DMS79 treated with DMSO at 0.1 percent for 48 hours (cell line): ENCODE measurements at regions not wholly inside any gene's neighbourhood (a gene's known extent, or its start where the extent isn't known, plus 50 kb on each side); places are given as distances from the start of the nearest gene placed in this dataset.
"Not testable (repeated sequence)": the region's sequence is repeated elsewhere in the genome, so short reads cannot be mapped to it uniquely, and the experiment has no call there.

ENCODE experiments used
- DNase-seq: peaks from one replicate; lab custom pipeline; 2025; lab: John Stamatoyannopoulos, UW

- DNase-seq = not testable (repeated sequence)
These were observed 1082.4 kb downstream of the DIPK2A start for GRCh38 chr3:145054055-145054454.

GRCh38 chr3:145055375-145056076 lies 1083.9 kb downstream of the DIPK2A start:
- no peak for DNase-seq

GRCh38 chr3:145058483-145058882 lies 1086.9 kb downstream of the DIPK2A start:
- no peak for DNase-seq

GRCh38 chr3:145063616-145064015 lies 1092.0 kb downstream of the DIPK2A start:
- DNase-seq = no peak

- no peak for DNase-seq
These were observed 1090.2 kb downstream of the PLOD2 start for GRCh38 chr3:145070795-145071194.

GRCh38 chr3:145079436-145079835 lies 1081.5 kb downstream of the PLOD2 start:
- no peak for DNase-seq

- no peak for DNase-seq
These were observed 1073.9 kb downstream of the PLOD2 start for GRCh38 chr3:145087038-145087437.

- DNase-seq = no peak
These were observed 1072.1 kb downstream of the PLOD2 start for GRCh38 chr3:145088917-145089316.

- DNase-seq = no peak
These were observed 1071.6 kb downstream of the PLOD2 start for GRCh38 chr3:145089337-145089736.

- no peak for DNase-seq
These were observed 1066.5 kb downstream of the PLOD2 start for GRCh38 chr3:145094355-145094941.

- DNase-seq = not testable (repeated sequence)
These were observed 1049.8 kb downstream of the PLOD2 start for GRCh38 chr3:145111141-145111540.

- no peak for DNase-seq
These were observed 1044.2 kb downstream of the PLOD2 start for GRCh38 chr3:145116769-145117168.

GRCh38 chr3:145118303-145118702 lies 1042.7 kb downstream of the PLOD2 start:
- DNase-seq = no peak

- DNase-seq = no peak
These were observed 1035.9 kb downstream of the PLOD2 start for GRCh38 chr3:145124900-145125678.

- DNase-seq = no peak
These were observed 1027.7 kb downstream of the PLOD2 start for GRCh38 chr3:145133281-145133680.

GRCh38 chr3:145134738-145135137 lies 1026.2 kb downstream of the PLOD2 start:
- no peak for DNase-seq

GRCh38 chr3:145144361-145144760 lies 1016.6 kb downstream of the PLOD2 start:
- no peak for DNase-seq

- DNase-seq = no peak
These were observed 1015.5 kb downstream of the PLOD2 start for GRCh38 chr3:145145461-145145860.

- DNase-seq = no peak
These were observed 1001.3 kb downstream of the PLOD2 start for GRCh38 chr3:145159640-145160039.

- DNase-seq = no peak
These were observed 990.9 kb downstream of the PLOD2 start for GRCh38 chr3:145170121-145170520.

GRCh38 chr3:145175626-145176025 lies 985.4 kb downstream of the PLOD2 start:
- no peak for DNase-seq

GRCh38 chr3:145176907-145177306 lies 984.1 kb downstream of the PLOD2 start:
- no peak for DNase-seq

- DNase-seq = no peak
These were observed 983.2 kb downstream of the PLOD2 start for GRCh38 chr3:145177828-145178227.
